ENCODE measurements at regions not wholly inside any gene's neighbourhood (a gene's known extent, or its start where the extent isn't known, plus 50 kb on each side); places are given as distances from the start of the nearest gene placed in this dataset.
"Not testable (repeated sequence)": the region's sequence is repeated elsewhere in the genome, so short reads cannot be mapped to it uniquely, and the experiment has no call there.

- DNase-seq (ENCODE audit: extremely low read depth, low read depth, low spot score), result no peak
These were observed 55.0 kb downstream of the FOXA2 start for GRCh38 chr20:22529150-22530019.

- no peak for DNase-seq (ENCODE audit: extremely low read depth, low read depth, low spot score)
These were observed 57.8 kb downstream of the FOXA2 start for GRCh38 chr20:22526512-22527012.

GRCh38 chr20:22525821-22526220 is 58.6 kb downstream of the FOXA2 start:
- no peak for DNase-seq (ENCODE audit: extremely low read depth, low read depth, low spot score)

- no peak for DNase-seq (ENCODE audit: extremely low read depth, low read depth, low spot score)
These were observed 59.1 kb downstream of the FOXA2 start for GRCh38 chr20:22525069-22525820.

- no peak for DNase-seq (ENCODE audit: extremely low read depth, low read depth, low spot score)
These were observed 59.9 kb downstream of the FOXA2 start for GRCh38 chr20:22524393-22525015.

GRCh38 chr20:22523499-22524392 is 60.6 kb downstream of the FOXA2 start:
- no peak for DNase-seq (ENCODE audit: extremely low read depth, low read depth, low spot score)

GRCh38 chr20:22523128-22523498 is 61.3 kb downstream of the FOXA2 start:
- no peak for DNase-seq (ENCODE audit: extremely low read depth, low read depth, low spot score)

GRCh38 chr20:22522701-22523100 is 61.7 kb downstream of the FOXA2 start:
- DNase-seq (ENCODE audit: extremely low read depth, low read depth, low spot score), result no peak

GRCh38 chr20:22521940-22522339 is 62.4 kb downstream of the FOXA2 start:
- DNase-seq (ENCODE audit: extremely low read depth, low read depth, low spot score), result not testable (repeated sequence)

GRCh38 chr20:22520381-22520780 is 64.0 kb downstream of the FOXA2 start:
- no peak for DNase-seq (ENCODE audit: extremely low read depth, low read depth, low spot score)

GRCh38 chr20:22515264-22515663 is 69.1 kb downstream of the FOXA2 start:
- no peak for DNase-seq (ENCODE audit: extremely low read depth, low read depth, low spot score)

- DNase-seq (ENCODE audit: extremely low read depth, low read depth, low spot score), result no peak
These were observed 70.8 kb downstream of the FOXA2 start for GRCh38 chr20:22513574-22513973.

GRCh38 chr20:22512911-22513489 is 71.4 kb downstream of the FOXA2 start:
- DNase-seq (ENCODE audit: extremely low read depth, low read depth, low spot score), result no peak

- peak; percentile 3 for DNase-seq (ENCODE audit: extremely low read depth, low read depth, low spot score)
These were observed 72.1 kb downstream of the FOXA2 start for GRCh38 chr20:22511943-22512910.

- DNase-seq (ENCODE audit: extremely low read depth, low read depth, low spot score), result no peak
These were observed 74.6 kb downstream of the FOXA2 start for GRCh38 chr20:22509843-22510147.

- DNase-seq (ENCODE audit: extremely low read depth, low read depth, low spot score), result no peak
These were observed 75.1 kb downstream of the FOXA2 start for GRCh38 chr20:22509090-22509842.

GRCh38 chr20:22508426-22508825 is 75.9 kb downstream of the FOXA2 start:
- DNase-seq (ENCODE audit: extremely low read depth, low read depth, low spot score), result no peak

- DNase-seq (ENCODE audit: extremely low read depth, low read depth, low spot score), result no peak
These were observed 77.0 kb downstream of the FOXA2 start for GRCh38 chr20:22507240-22507961.
